Erythroblast (primary cell): ENCODE measurements at regions not wholly inside any gene's neighbourhood (a gene's known extent, or its start where the extent isn't known, plus 50 kb on each side); places are given as distances from the start of the nearest gene placed in this dataset.

Source experiments
- GATA1 ChIP-seq: IDR thresholded peaks from 2 replicates; pipeline ENCODE4 v1.6.1; 2011; ENCODE audit warnings: low read depth, mild to moderate bottlenecking, control low read depth, low read length, moderate library complexity
- POLR2A ChIP-seq: IDR thresholded peaks from 2 replicates; pipeline ENCODE4 v1.6.1; 2011; ENCODE audit warnings: mild to moderate bottlenecking, low read length

GRCh38 chr2:136251885-136252585, 134.1 kb upstream of the CXCR4 start:
- no peak for TF ChIP-seq POLR2A
- TF ChIP-seq GATA1 = no peak
